Liver (tissue), 8 donors: ENCODE measurements at regions not wholly inside any gene's neighbourhood (a gene's known extent, or its start where the extent isn't known, plus 50 kb on each side); places are given as distances from the start of the nearest gene placed in this dataset.

Experiments used
- DNase-seq: peaks from one replicate; pipeline ENCODE4 v3.0.0-alpha.2; 2017; ENCODE audit warnings: low spot score
- H3K27ac ChIP-seq, 2 donors: one replicate each; pipeline ENCODE4 v1.7.0; 2013; ENCODE audit warnings: inconsistent platforms in 2 of 2, low read length in 2 of 2, control low read depth in 1 of 2, low read depth in 1 of 2, mild to moderate bottlenecking in 1 of 2
- H3K27me3 ChIP-seq, 4 donors: one replicate each; pipeline versions ENCODE4 v1.6.1 to v1.7.0; 2013; ENCODE audit warnings: low read length in 3 of 4, inconsistent platforms in 1 of 4, mild to moderate bottlenecking in 1 of 4, moderate library complexity in 1 of 4; ENCODE audit not compliant: control insufficient read depth in 4 of 4, insufficient read depth in 4 of 4
- H3K36me3 ChIP-seq, 4 donors: one replicate each; pipeline versions ENCODE4 v1.6.1 to v1.7.0; 2013; ENCODE audit warnings: low read length in 3 of 4, mild to moderate bottlenecking in 3 of 4, low read depth in 1 of 4, moderate library complexity in 1 of 4; ENCODE audit not compliant: control insufficient read depth in 4 of 4, insufficient read depth in 3 of 4
- H3K4me1 ChIP-seq, 4 donors: one replicate each; pipeline versions ENCODE4 v1.6.1 to v1.7.0; 2013; ENCODE audit warnings: low read length in 3 of 4, mild to moderate bottlenecking in 3 of 4, moderate library complexity in 1 of 4; ENCODE audit not compliant: control insufficient read depth in 4 of 4, insufficient read depth in 4 of 4
- H3K4me3 ChIP-seq, 3 donors: one replicate each; pipeline versions ENCODE4 v1.6.1 to v1.7.0; 2013; ENCODE audit warnings: low read length in 3 of 3, control low read depth in 1 of 3, low read depth in 1 of 3, mild to moderate bottlenecking in 1 of 3
- H3K9ac ChIP-seq, 2 donors: one replicate each; pipeline ENCODE4 v1.7.0; 2013; ENCODE audit warnings: low read length in 2 of 2, mild to moderate bottlenecking in 2 of 2, moderate library complexity in 2 of 2, control low read depth in 1 of 2, low read depth in 1 of 2
- H3K9me3 ChIP-seq, 4 donors: one replicate each; pipeline versions ENCODE4 v1.6.1 to v1.7.0; 2013; ENCODE audit warnings: low read length in 3 of 4; ENCODE audit not compliant: control insufficient read depth in 4 of 4
- CTCF ChIP-seq: fragments of 150-350 bp; IDR thresholded peaks from 2 replicates; pipeline ENCODE4 v1.5.1; 2017; ENCODE audit warnings: improper control_type of control experiment, low read depth, low read length; ENCODE audit not compliant: missing input control
- EGR1 ChIP-seq, 2 donors: IDR thresholded peaks; 2 replicates each; pipeline ENCODE4 v1.6.1; 2016 to 2018; ENCODE audit warnings: antibody characterized with exemption in 2 of 2, low read depth in 2 of 2
- FOXA1 ChIP-seq: IDR thresholded peaks from 2 replicates; pipeline ENCODE4 v1.6.1; 2016; ENCODE audit warnings: antibody characterized with exemption
- FOXA2 ChIP-seq: IDR thresholded peaks from 2 replicates; pipeline ENCODE4 v1.6.1; 2016; ENCODE audit warnings: antibody characterized with exemption
- HNF4A ChIP-seq, 2 donors: conservative IDR thresholded peaks; 2 replicates each; pipeline ENCODE4 v1.6.1; 2016; ENCODE audit warnings: antibody characterized with exemption in 2 of 2, mild to moderate bottlenecking in 2 of 2
- HNF4G ChIP-seq: IDR thresholded peaks from 2 replicates; pipeline ENCODE4 v1.6.1; 2016; ENCODE audit warnings: antibody characterized with exemption
- JUND ChIP-seq, 2 donors: IDR thresholded peaks; 2 replicates each; pipeline ENCODE4 v1.6.1; 2016; ENCODE audit warnings: antibody characterized with exemption in 2 of 2
- MAX ChIP-seq: IDR thresholded peaks from 2 replicates; pipeline ENCODE4 v1.6.1; 2016; ENCODE audit warnings: antibody characterized with exemption
- NR2F2 ChIP-seq: IDR thresholded peaks from 2 replicates; pipeline ENCODE4 v1.6.1; 2016; ENCODE audit warnings: antibody characterized with exemption
- RAD21 ChIP-seq, 2 donors: IDR thresholded peaks; 2 replicates each; pipeline ENCODE4 v1.6.1; 2016; ENCODE audit warnings: antibody characterized with exemption in 2 of 2, mild to moderate bottlenecking in 2 of 2
- SP1 ChIP-seq: IDR thresholded peaks from 2 replicates; pipeline ENCODE4 v1.6.1; 2018; ENCODE audit warnings: antibody characterized with exemption, mild to moderate bottlenecking
- TAF1 ChIP-seq: conservative IDR thresholded peaks from 2 replicates; pipeline ENCODE4 v1.6.1; 2016; ENCODE audit warnings: antibody characterized with exemption, mild to moderate bottlenecking
- WGBS: extraction: QIAGEN DNeasy Blood & Tissue Kit; methylation state at CpG from one replicate; pipeline ENCODE4 v1.1.7; 2013; 5-methylcytosine and 5-hydroxymethylcytosine counted together
- TF ChIP-seq, protein P1 (sequence below): IDR thresholded peaks from 2 replicates; pipeline ENCODE4 v1.6.1; 2016; ENCODE audit warnings: antibody characterized with exemption
- TF ChIP-seq, protein P2 (sequence below): IDR thresholded peaks from 2 replicates; pipeline ENCODE4 v1.6.1; 2016; ENCODE audit warnings: antibody characterized with exemption, mild to moderate bottlenecking
- donor health status: healthy.
- donor health status: healthy.
- donor health status: healthy.
- donor health status: healthy.
- donor health status: healthy.

- Histone ChIP-seq H3K9me3 (no peaks in the 10 kb centered on the region), H3K4me1 (no peaks in the 10 kb centered on the region), H3K9ac (no peak overlapping the region), H3K27ac (no peak overlapping the region), H3K4me3 (no peak overlapping the region), H3K36me3 (no peaks in the 10 kb centered on the region), H3K27me3 (peaks cover 0 to 2% (median 0%) of the 10 kb centered on the region in 4 donors)
- WGBS = 42% methylated on average over 2 of the region's 2 CpGs
- TF ChIP-seq HNF4G = no peak
- TF ChIP-seq NR2F2 = no peak
- no peak for TF ChIP-seq JUND (IDR thresholded peaks at IDR 0.05)
- TF ChIP-seq SP1 = no peak
- no peak for TF ChIP-seq HNF4A (conservative IDR thresholded peaks at IDR 0.05)
- no peak for TF ChIP-seq TAF1
- TF ChIP-seq, protein P1, sequence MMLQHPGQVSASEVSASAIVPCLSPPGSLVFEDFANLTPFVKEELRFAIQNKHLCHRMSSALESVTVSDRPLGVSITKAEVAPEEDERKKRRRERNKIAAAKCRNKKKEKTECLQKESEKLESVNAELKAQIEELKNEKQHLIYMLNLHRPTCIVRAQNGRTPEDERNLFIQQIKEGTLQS = no peak
- TF ChIP-seq EGR1 (IDR thresholded peaks at IDR 0.05; ENCODE audit: low read depth in 2 of 2) = no peak
- TF ChIP-seq FOXA1 = no peak
- no peak for TF ChIP-seq FOXA2
- no peak for TF ChIP-seq RAD21 (IDR thresholded peaks at IDR 0.05)
- DNase-seq = no peak
Measured at GRCh38 chr1:112253366-112253765, 142.6 kb upstream of the CTTNBP2NL start.

GRCh38 chr1:112255080-112255479 is 140.9 kb upstream of the CTTNBP2NL start:
- H3K4me3 ChIP-seq = no peak overlapping the region
- H3K9ac ChIP-seq = no peak overlapping the region
- H3K4me1 ChIP-seq = no peaks in the 10 kb centered on the region
- no peaks in the 10 kb centered on the region for H3K9me3 ChIP-seq
- WGBS = 83% methylated on average over 1 of the region's 1 CpG
- H3K27ac ChIP-seq = no peak overlapping the region
- TF ChIP-seq RAD21 (IDR thresholded peaks at IDR 0.05) = no peak
- TF ChIP-seq HNF4G = no peak
- TF ChIP-seq TAF1 = no peak
- TF ChIP-seq HNF4A (conservative IDR thresholded peaks at IDR 0.05) = no peak
- no peak for TF ChIP-seq MAX
- no peak for TF ChIP-seq CTCF
- TF ChIP-seq, protein P1 = no peak
- TF ChIP-seq, protein P2, sequence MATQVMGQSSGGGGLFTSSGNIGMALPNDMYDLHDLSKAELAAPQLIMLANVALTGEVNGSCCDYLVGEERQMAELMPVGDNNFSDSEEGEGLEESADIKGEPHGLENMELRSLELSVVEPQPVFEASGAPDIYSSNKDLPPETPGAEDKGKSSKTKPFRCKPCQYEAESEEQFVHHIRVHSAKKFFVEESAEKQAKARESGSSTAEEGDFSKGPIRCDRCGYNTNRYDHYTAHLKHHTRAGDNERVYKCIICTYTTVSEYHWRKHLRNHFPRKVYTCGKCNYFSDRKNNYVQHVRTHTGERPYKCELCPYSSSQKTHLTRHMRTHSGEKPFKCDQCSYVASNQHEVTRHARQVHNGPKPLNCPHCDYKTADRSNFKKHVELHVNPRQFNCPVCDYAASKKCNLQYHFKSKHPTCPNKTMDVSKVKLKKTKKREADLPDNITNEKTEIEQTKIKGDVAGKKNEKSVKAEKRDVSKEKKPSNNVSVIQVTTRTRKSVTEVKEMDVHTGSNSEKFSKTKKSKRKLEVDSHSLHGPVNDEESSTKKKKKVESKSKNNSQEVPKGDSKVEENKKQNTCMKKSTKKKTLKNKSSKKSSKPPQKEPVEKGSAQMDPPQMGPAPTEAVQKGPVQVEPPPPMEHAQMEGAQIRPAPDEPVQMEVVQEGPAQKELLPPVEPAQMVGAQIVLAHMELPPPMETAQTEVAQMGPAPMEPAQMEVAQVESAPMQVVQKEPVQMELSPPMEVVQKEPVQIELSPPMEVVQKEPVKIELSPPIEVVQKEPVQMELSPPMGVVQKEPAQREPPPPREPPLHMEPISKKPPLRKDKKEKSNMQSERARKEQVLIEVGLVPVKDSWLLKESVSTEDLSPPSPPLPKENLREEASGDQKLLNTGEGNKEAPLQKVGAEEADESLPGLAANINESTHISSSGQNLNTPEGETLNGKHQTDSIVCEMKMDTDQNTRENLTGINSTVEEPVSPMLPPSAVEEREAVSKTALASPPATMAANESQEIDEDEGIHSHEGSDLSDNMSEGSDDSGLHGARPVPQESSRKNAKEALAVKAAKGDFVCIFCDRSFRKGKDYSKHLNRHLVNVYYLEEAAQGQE = no peak
- DNase-seq = no peak
- no peaks in the 10 kb centered on the region for H3K36me3 ChIP-seq
- peaks cover 0 to 2% (median 0%) of the 10 kb centered on the region in 4 donors for H3K27me3 ChIP-seq
